Colonic mucosa (tissue), 4 donors: ENCODE measurements at regions not wholly inside any gene's neighbourhood (a gene's known extent, or its start where the extent isn't known, plus 50 kb on each side); places are given as distances from the start of the nearest gene placed in this dataset.

Experiments
- DNase-seq: peaks from one replicate; pipeline ENCODE4 v3.0.0-alpha.2; 2020
- H3K27ac ChIP-seq: fragments of 200-600 bp; one replicate; pipeline ENCODE4 v1.8.0; 2021
- H3K27me3 ChIP-seq: fragments of 200-600 bp; one replicate; pipeline ENCODE4 v1.8.0; 2021
- H3K36me3 ChIP-seq: fragments of 200-600 bp; one replicate; pipeline ENCODE4 v1.8.0; 2021
- H3K4me1 ChIP-seq: fragments of 200-600 bp; one replicate; pipeline ENCODE4 v1.8.0; 2021; ENCODE audit warnings: mild to moderate bottlenecking
- H3K4me3 ChIP-seq: fragments of 200-600 bp; one replicate; pipeline ENCODE4 v1.8.0; 2021
- H3K9ac ChIP-seq, 2 donors: one replicate each; pipeline ENCODE4 v1.7.0; 2013; ENCODE audit warnings: control low read depth in 2 of 2, low read depth in 2 of 2, low read length in 2 of 2
- H3K9me3 ChIP-seq: fragments of 200-600 bp; one replicate; pipeline ENCODE4 v1.8.0; 2021
- intact Hi-C: fragments of 100-400 bp; cut with DNase I; formaldehyde crosslinking; loops from one replicate; pipeline ENCODE4 v1.14.1; 2022
- TF ChIP-seq, protein P1 (sequence below): fragments of 200-600 bp; IDR thresholded peaks from one replicate; pipeline ENCODE4 v1.8.0; 2022; ENCODE audit warnings: antibody characterized with exemption, mild to moderate bottlenecking
- donor health status: healthy.
- donor health status: DM: no; HTN: no; CAD: no.
- donor health status: DM: no; HTN: no; CAD: no.

DNA sequence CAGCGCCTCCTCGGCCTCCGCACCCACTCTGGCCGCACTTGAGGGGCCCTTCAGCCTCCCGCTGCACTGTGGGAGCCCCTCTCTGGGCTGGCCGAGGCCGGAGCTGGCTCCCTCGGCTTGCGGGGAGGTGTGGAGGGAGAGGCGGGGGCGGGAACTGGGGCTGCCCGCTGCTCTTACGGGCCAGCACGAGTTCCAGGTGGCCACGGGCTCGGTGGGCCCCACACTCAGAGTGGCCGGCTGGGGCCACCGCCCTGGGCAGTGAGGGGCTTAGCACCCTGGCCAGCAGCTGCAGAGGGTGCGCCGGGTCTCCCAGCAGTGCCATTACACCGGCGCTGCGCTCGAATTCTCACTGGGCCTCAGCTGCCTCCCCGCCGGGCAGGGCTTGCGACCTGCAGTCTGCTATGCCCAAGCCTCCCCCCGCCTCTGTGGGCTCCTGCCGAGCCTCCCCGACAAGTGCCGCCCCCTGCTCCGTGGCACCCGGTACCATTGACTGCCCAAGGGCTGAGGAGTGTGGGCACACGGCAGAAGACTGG lies 167.1 kb upstream of the PLSCR5 start:
- intact Hi-C loops, result no loop called here
- H3K27me3 ChIP-seq, result no peaks in the 10 kb centered on the region
- no peaks in the 10 kb centered on the region for H3K36me3 ChIP-seq
- no peak overlapping the region for H3K27ac ChIP-seq
- no peaks in the 10 kb centered on the region for H3K4me1 ChIP-seq
- H3K9ac ChIP-seq, result no peak overlapping the region
- no peaks in the 10 kb centered on the region for H3K9me3 ChIP-seq
- TF ChIP-seq, protein P1, sequence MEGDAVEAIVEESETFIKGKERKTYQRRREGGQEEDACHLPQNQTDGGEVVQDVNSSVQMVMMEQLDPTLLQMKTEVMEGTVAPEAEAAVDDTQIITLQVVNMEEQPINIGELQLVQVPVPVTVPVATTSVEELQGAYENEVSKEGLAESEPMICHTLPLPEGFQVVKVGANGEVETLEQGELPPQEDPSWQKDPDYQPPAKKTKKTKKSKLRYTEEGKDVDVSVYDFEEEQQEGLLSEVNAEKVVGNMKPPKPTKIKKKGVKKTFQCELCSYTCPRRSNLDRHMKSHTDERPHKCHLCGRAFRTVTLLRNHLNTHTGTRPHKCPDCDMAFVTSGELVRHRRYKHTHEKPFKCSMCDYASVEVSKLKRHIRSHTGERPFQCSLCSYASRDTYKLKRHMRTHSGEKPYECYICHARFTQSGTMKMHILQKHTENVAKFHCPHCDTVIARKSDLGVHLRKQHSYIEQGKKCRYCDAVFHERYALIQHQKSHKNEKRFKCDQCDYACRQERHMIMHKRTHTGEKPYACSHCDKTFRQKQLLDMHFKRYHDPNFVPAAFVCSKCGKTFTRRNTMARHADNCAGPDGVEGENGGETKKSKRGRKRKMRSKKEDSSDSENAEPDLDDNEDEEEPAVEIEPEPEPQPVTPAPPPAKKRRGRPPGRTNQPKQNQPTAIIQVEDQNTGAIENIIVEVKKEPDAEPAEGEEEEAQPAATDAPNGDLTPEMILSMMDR, result no peak
- no peak overlapping the region for H3K4me3 ChIP-seq
- no peak for DNase-seq

DNA sequence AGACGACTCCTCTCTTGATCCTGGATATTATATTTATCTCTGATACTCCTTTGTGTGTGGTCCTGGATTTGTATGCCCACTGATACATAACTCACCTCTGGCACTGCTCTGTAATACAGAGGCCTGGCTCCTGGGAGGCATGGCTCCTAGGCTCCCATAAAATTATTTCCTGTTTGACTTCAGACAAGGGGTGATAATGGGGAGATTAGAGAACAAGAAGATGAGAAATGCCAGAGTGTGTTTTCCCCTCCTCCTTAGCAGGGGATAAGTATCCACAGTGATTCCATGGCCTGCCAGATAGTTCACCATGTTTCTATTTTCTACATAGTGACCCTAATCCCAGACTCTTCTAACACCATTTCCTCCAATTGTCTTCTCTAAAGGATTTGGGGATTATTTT lies 165.7 kb upstream of the PLSCR5 start:
- H3K27ac ChIP-seq, result no peak overlapping the region
- H3K4me3 ChIP-seq, result no peak overlapping the region
- TF ChIP-seq, protein P1, result no peak
- no peaks in the 10 kb centered on the region for H3K4me1 ChIP-seq
- H3K9me3 ChIP-seq, result no peaks in the 10 kb centered on the region
- no peak for DNase-seq
- H3K36me3 ChIP-seq, result no peaks in the 10 kb centered on the region
- H3K27me3 ChIP-seq, result no peaks in the 10 kb centered on the region
- no peak overlapping the region for H3K9ac ChIP-seq
- intact Hi-C loops, result no loop called here

DNA sequence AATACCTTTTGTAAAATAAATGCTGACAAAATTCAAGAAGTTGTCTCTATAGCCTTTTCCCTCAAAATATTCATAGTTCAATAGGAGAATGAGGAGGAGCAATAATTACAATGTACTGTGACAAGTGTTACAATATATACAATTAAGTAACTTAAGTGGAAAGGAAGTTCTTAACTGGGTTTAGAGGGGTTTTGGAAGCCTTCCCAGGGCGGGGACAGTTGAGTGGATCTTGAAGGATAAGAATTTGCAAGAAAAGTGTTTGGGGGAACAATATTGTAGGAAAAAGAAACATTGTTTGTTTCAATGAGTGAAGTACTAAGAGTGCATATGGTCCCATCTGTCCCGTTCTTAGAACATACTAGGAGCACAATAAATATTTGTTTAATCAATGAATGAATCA lies 165.2 kb upstream of the PLSCR5 start:
- Histone ChIP-seq H3K27me3 (no peaks in the 10 kb centered on the region), H3K4me1 (no peaks in the 10 kb centered on the region), H3K36me3 (no peaks in the 10 kb centered on the region), H3K9ac (no peak overlapping the region), H3K4me3 (no peak overlapping the region), H3K9me3 (no peaks in the 10 kb centered on the region), H3K27ac (no peak overlapping the region)
- DNase-seq, result no peak
- TF ChIP-seq, protein P1, result no peak
- intact Hi-C loops, result no loop called here

DNA sequence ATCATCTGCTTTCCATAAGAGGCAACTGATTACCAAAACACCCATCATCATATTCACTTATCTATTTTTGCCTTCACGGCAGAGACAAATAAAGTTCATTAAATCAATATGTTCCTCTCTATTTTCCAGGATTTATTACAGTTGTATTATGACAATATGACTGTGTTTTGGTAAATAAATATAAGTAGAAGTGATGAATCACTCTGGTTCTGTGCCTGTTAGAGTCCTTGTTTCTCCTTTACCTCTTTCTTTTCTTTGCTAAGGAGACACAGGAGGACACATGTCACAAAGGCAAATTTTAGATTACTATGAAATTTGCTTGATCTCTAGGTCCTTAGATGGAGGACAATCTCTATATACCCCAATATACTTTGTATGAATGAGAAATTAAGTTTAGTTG lies 152.6 kb upstream of the PLSCR5 start:
- H3K4me3 ChIP-seq, result no peak overlapping the region
- H3K36me3 ChIP-seq, result no peaks in the 10 kb centered on the region
- no peaks in the 10 kb centered on the region for H3K9me3 ChIP-seq
- intact Hi-C loops, result no loop called here
- no peaks in the 10 kb centered on the region for H3K4me1 ChIP-seq
- no peaks in the 10 kb centered on the region for H3K27me3 ChIP-seq
- TF ChIP-seq, protein P1, result no peak
- no peak overlapping the region for H3K27ac ChIP-seq
- no peak overlapping the region for H3K9ac ChIP-seq
- DNase-seq, result no peak

DNA sequence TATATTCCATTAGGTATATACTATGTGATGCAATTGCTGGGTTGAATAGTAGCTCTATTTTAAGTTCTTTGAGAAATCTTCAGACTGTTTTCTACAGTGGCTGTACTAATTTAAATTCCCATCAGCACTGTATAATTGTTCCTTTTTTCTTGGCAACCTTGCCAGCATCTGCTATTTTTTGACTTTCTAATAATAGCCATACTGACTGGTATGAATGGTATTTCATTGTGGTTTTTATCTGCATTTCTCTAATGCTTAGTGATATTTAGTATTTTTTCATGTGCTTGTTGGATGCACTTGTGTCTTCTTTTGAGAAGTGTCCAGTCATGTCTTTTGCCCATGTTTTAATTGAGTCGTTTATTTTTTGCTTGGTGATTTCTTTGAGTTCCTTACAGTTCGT lies 145.1 kb upstream of the PLSCR5 start:
- Histone ChIP-seq H3K4me1 (no peaks in the 10 kb centered on the region), H3K36me3 (no peaks in the 10 kb centered on the region), H3K9ac (no peak overlapping the region), H3K27me3 (no peaks in the 10 kb centered on the region), H3K9me3 (no peaks in the 10 kb centered on the region), H3K27ac (no peak overlapping the region), H3K4me3 (no peak overlapping the region)
- no peak for DNase-seq
- TF ChIP-seq, protein P1, result no peak
- intact Hi-C loops, result no loop called here

DNA sequence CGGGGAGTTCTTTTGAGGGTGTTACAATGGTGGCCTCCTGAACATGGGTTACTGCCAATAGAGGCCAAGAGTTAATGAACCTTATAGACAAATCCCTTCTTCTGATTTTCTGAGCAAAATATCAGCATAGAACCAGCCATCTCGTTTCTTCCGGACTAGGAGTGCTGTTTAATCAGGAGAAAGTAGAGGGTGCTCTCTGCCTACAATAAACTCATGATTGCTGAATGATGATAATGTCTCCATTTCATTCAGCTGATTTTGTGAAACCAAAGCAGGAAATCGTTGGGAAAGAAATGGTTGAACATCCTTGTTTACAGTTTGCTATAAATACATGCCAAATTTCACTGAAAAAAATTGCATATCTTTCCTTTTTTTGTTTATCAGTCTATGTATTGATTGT lies 142.8 kb upstream of the PLSCR5 start:
- intact Hi-C loops, result no loop called here
- H3K4me1 ChIP-seq, result no peaks in the 10 kb centered on the region
- no peak overlapping the region for H3K9ac ChIP-seq
- DNase-seq, result no peak
- H3K9me3 ChIP-seq, result no peaks in the 10 kb centered on the region
- TF ChIP-seq, protein P1, result no peak
- no peak overlapping the region for H3K4me3 ChIP-seq
- no peaks in the 10 kb centered on the region for H3K27me3 ChIP-seq
- H3K36me3 ChIP-seq, result no peaks in the 10 kb centered on the region
- no peak overlapping the region for H3K27ac ChIP-seq
